A673 (cell line): ENCODE measurements at regions not wholly inside any gene's neighbourhood (a gene's known extent, or its start where the extent isn't known, plus 50 kb on each side); places are given as distances from the start of the nearest gene placed in this dataset.

Experiments used
- BruUV-seq: library from RNA; stranded (reverse); fragments of 400-500 nt; replicated peaks from 2 replicates; lab custom pipeline; 2021; lab: Mats Ljungman, UMichigan
- CTCF ChIA-PET: fragments of 300-600 bp; sonication (Branson Sonifier 250); formaldehyde crosslinking; loops from one replicate; lab custom pipeline; 2022; ENCODE audit warnings: antibody characterized with exemption; lab: Charles Lee
- POLR2A ChIA-PET: fragments of 300-600 bp; sonication (Branson Sonifier 250); formaldehyde crosslinking; loops from one replicate; lab custom pipeline; 2022; ENCODE audit warnings: antibody characterized with exemption; ENCODE audit not compliant: low non-redundant PET; lab: Charles Lee
- DNase-seq: peaks from one replicate; pipeline ENCODE4 v3.0.0-alpha.2; 2015; ENCODE audit warnings: low spot score
- H3K27ac ChIP-seq: fragments of 200-600 bp; sonication (generic); 2 replicates; pipeline ENCODE4 v1.5.1; 2016; ENCODE audit warnings: mixed run types, low read depth, mild to moderate bottlenecking, mixed read lengths, antibody characterized with exemption, low read length; ENCODE audit not compliant: poor library complexity, severe bottlenecking
- H3K27me3 ChIP-seq: fragments of 200-600 bp; sonication (generic); replicated peaks from 2 replicates; pipeline ENCODE4 v1.6.1; 2017; ENCODE audit warnings: mixed run types, low read depth, mild to moderate bottlenecking, mixed read lengths, antibody characterized with exemption, low read length; ENCODE audit not compliant: insufficient read depth, poor library complexity
- H3K36me3 ChIP-seq: fragments of 200-600 bp; sonication (generic); 2 replicates; pipeline ENCODE4 v1.6.1; 2016; ENCODE audit warnings: mixed run types, mild to moderate bottlenecking, mixed read lengths, antibody characterized with exemption, low read length; ENCODE audit not compliant: insufficient read depth, poor library complexity, severe bottlenecking
- H3K4me1 ChIP-seq: fragments of 200-600 bp; sonication (generic); 2 replicates; pipeline ENCODE4 v1.6.1; 2017; ENCODE audit warnings: mixed run types, mild to moderate bottlenecking, mixed read lengths, antibody characterized with exemption, low read length; ENCODE audit not compliant: insufficient read depth, poor library complexity, severe bottlenecking
- H3K4me3 ChIP-seq: fragments of 200-600 bp; sonication (generic); 2 replicates; pipeline ENCODE4 v1.5.1; 2016; ENCODE audit warnings: low read depth, mixed run types, mild to moderate bottlenecking, mixed read lengths, low read length; ENCODE audit not compliant: poor library complexity, severe bottlenecking
- H3K9me3 ChIP-seq: fragments of 200-600 bp; sonication (generic); 2 replicates; pipeline ENCODE4 v1.6.1; 2016; ENCODE audit warnings: mixed run types, low read depth, mild to moderate bottlenecking, mixed read lengths, antibody characterized with exemption, low read length; ENCODE audit not compliant: poor library complexity, severe bottlenecking
- EZH2 ChIP-seq: fragments of 200-600 bp; sonication (generic); IDR thresholded peaks from 2 replicates; pipeline ENCODE4 v1.6.1; 2017; ENCODE audit warnings: borderline replicate concordance, low read depth, mild to moderate bottlenecking, mixed read lengths, antibody characterized with exemption, low read length; ENCODE audit not compliant: poor library complexity, severe bottlenecking
- intact Hi-C: fragments of 100-400 bp; cut with micrococcal nuclease; formaldehyde crosslinking; loops from one replicate; pipeline ENCODE4 v1.10.0; 2022; ENCODE audit not compliant: unreplicated experiment
- TF ChIP-seq, protein P1 (sequence below): fragments of 300-800, 200-600 bp; sonication (generic); conservative IDR thresholded peaks from 2 replicates; pipeline ENCODE4 v1.5.1; 2017; ENCODE audit warnings: low read depth, mild to moderate bottlenecking, antibody characterized with exemption, low read length, moderate library complexity, mixed read lengths

DNA sequence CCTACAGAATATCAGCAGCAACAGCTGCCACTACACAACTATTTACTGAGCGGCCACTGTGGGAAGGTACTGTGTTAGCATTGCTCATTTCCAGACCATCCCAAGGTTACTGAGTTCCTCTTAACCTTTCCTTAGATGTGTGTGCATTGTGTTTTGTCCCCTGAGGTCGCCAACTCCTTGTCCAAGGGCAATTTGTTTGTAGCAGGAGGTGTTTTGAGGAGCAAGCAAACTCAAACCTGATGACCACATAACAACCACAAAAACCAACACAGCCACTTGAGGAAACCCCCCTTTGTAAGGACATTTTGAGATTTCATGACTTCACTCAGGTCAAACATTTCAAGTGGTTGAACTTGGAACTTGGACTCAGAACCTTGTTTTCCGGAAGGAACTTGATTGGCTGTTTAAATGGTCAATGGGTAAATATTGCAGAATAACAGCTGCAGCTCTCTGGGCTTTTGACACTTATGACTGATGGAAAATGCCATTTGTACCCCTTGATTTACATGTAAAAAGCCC, 122.3 kb downstream of the MID1IP1 start:
- POLR2A ChIA-PET = no interaction called here
- no peak for DNase-seq
- H3K27me3 ChIP-seq = no peaks in the 10 kb centered on the region
- no peaks in the 10 kb centered on the region for H3K4me1 ChIP-seq
- no peaks in the 10 kb centered on the region for H3K36me3 ChIP-seq
- H3K4me3 ChIP-seq = no peak overlapping the region
- no TSS peak for BruUV-seq
- TF ChIP-seq, protein P1, sequence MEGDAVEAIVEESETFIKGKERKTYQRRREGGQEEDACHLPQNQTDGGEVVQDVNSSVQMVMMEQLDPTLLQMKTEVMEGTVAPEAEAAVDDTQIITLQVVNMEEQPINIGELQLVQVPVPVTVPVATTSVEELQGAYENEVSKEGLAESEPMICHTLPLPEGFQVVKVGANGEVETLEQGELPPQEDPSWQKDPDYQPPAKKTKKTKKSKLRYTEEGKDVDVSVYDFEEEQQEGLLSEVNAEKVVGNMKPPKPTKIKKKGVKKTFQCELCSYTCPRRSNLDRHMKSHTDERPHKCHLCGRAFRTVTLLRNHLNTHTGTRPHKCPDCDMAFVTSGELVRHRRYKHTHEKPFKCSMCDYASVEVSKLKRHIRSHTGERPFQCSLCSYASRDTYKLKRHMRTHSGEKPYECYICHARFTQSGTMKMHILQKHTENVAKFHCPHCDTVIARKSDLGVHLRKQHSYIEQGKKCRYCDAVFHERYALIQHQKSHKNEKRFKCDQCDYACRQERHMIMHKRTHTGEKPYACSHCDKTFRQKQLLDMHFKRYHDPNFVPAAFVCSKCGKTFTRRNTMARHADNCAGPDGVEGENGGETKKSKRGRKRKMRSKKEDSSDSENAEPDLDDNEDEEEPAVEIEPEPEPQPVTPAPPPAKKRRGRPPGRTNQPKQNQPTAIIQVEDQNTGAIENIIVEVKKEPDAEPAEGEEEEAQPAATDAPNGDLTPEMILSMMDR = no peak
- no peak for TF ChIP-seq EZH2
- no peak overlapping the region for H3K27ac ChIP-seq
- CTCF ChIA-PET = no interaction called here
- no peaks in the 10 kb centered on the region for H3K9me3 ChIP-seq
- intact Hi-C loops = no loop called here

DNA sequence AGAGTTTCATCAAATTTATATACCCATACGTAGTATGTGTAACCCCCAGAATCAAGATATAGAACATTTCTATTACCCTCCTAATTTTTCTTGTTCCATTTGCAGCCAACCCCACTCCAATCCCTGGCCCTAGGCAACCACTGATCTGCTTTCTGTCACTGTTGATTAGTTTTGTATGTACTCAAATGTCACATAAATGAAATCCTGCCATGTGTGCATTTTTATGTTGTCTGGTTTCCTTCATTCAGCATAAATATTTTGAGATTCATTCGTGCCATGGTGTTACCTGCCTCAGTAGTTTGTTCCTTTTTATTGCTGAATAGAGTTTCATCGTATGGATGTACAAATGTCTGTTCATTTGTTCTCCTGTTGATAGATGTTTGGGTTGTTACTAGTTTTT, 126.3 kb downstream of the MID1IP1 start:
- H3K4me3 ChIP-seq = no peak overlapping the region
- no peaks in the 10 kb centered on the region for H3K4me1 ChIP-seq
- no peaks in the 10 kb centered on the region for H3K9me3 ChIP-seq
- no peak overlapping the region for H3K27ac ChIP-seq
- H3K27me3 ChIP-seq = no peaks in the 10 kb centered on the region
- ChIA-PET POLR2A (no interaction called here), CTCF (no interaction called here)
- no peaks in the 10 kb centered on the region for H3K36me3 ChIP-seq
- no TSS peak for BruUV-seq
- intact Hi-C loops = no loop called here
- DNase-seq = no peak
- TF ChIP-seq, protein P1 = no peak
- TF ChIP-seq EZH2 = no peak

GRCh38 chrX:38929966-38930421, 128.7 kb downstream of the MID1IP1 start:
- ChIA-PET POLR2A (no interaction called here), CTCF (no interaction called here)
- BruUV-seq = no TSS peak
- no peaks in the 10 kb centered on the region for H3K9me3 ChIP-seq
- intact Hi-C loops = no loop called here
- DNase-seq = no peak
- no peak overlapping the region for H3K4me3 ChIP-seq
- no peaks in the 10 kb centered on the region for H3K4me1 ChIP-seq
- no peak overlapping the region for H3K27ac ChIP-seq
- TF ChIP-seq, protein P1 = no peak
- no peak for TF ChIP-seq EZH2
- no peaks in the 10 kb centered on the region for H3K36me3 ChIP-seq
- no peaks in the 10 kb centered on the region for H3K27me3 ChIP-seq
